Pulmonary artery endothelial cell (primary cell): ENCODE measurements at regions not wholly inside any gene's neighbourhood (a gene's known extent, or its start where the extent isn't known, plus 50 kb on each side); places are given as distances from the start of the nearest gene placed in this dataset.
"Not testable (repeated sequence)": the region's sequence is repeated elsewhere in the genome, so short reads cannot be mapped to it uniquely, and the experiment has no call there.

Source experiments
- DNase-seq: peaks from one replicate; pipeline ENCODE4 v3.0.0-alpha.2; 2011; ENCODE audit warnings: low read depth, low spot score

GRCh38 chrX:96183843-96184242 is 500.8 kb upstream of the DIAPH2 start:
- DNase-seq = no peak

- DNase-seq = no peak
These were observed 479.7 kb upstream of the DIAPH2 start for GRCh38 chrX:96204928-96205327.

DNA sequence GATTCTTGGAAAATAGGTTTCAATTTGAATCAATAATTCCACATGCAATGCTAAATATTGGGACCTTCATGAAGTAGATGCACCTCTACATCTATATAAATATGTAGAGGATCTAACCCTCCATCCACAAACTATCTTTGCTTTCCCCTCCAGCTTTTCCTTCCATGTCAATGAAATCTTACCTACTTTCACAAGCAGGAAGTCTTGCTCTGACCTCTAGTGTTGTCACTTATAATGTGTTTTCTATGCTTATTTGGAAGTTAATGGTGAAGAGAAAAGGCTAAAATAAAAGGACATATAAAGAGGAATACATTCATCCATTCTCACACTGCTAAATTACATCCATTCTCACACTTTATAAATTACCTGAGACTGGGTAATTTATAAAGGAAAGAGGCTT is 472.7 kb upstream of the DIAPH2 start:
- DNase-seq = no peak

- not testable (repeated sequence) for DNase-seq
These were observed 470.0 kb upstream of the DIAPH2 start for GRCh38 chrX:96214681-96215080.

DNA sequence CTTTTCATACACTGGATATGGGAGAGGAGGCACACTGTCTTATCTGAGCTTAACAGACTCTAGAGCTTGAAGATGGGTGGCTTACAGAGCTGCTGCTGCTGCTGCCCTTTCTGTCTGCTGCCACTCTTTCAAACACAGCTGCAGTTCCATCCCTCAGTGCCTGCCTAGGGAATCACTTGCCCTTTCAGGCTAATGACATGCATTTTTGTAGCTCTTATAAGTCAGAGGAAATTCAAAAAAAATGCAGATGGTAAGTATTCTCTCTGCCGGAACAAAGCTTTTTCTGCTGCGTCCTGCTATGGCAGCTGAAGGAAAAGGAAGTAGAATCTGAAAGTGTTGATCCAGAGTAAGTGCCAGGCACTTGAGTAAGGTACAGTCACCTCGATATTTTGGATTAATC is 460.4 kb upstream of the DIAPH2 start:
- DNase-seq = no peak

GRCh38 chrX:96244955-96245354 is 439.7 kb upstream of the DIAPH2 start:
- DNase-seq = no peak

DNA sequence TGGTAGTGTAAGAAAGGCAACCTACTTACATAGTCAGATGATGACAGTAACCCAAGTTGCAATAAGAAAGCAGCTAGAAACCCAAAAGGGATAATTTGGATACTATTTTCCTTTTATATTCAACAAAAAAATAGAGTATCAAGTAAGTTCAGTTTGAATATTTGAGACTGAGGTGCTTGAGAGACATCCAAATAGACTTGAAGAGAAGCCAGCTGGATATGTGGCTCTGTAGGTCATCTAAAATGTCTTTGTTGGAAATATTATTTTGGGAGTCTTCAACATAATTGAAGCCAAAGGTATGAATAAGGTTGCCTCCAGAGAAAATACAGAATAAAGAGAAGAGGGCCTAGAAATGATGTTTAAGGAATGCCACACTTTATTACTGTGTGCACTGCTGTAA is 438.2 kb upstream of the DIAPH2 start:
- no peak for DNase-seq
